ENCODE measurements at regions not wholly inside any gene's neighbourhood (a gene's known extent, or its start where the extent isn't known, plus 50 kb on each side); places are given as distances from the start of the nearest gene placed in this dataset.

DNA sequence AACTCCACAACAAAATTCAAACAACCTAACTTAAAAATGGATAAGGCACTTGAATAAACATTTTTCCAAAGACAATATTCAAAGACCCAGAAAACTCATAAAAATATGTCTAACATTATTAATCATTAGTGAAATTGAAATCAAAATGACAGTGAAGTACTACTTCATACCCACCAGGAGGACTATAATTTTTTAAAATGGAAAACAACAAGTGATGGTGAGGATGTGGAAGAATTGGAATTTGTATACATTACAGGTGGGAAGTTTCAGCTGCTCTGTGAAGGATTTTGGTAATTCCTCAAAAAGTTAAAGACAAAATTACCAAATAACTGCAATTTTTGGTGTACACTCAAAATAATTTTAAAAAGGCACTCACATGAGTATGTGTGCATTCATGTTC, 920.0 kb downstream of the TDRD15 start:
- H3K36me3 ChIP-seq (replicated peaks; ENCODE audit: low read depth, low read length), result no peaks in the 10 kb centered on the region
- H3K27ac ChIP-seq (ENCODE audit: low read length), result no peak overlapping the region
- H3K9me3 ChIP-seq (ENCODE audit: insufficient read depth, low read length), result no peaks in the 10 kb centered on the region
- TF ChIP-seq EZH2phosphoT487 (IDR thresholded peaks at IDR 0.05; ENCODE audit: low read depth), result no peak
- TF ChIP-seq, protein P1, sequence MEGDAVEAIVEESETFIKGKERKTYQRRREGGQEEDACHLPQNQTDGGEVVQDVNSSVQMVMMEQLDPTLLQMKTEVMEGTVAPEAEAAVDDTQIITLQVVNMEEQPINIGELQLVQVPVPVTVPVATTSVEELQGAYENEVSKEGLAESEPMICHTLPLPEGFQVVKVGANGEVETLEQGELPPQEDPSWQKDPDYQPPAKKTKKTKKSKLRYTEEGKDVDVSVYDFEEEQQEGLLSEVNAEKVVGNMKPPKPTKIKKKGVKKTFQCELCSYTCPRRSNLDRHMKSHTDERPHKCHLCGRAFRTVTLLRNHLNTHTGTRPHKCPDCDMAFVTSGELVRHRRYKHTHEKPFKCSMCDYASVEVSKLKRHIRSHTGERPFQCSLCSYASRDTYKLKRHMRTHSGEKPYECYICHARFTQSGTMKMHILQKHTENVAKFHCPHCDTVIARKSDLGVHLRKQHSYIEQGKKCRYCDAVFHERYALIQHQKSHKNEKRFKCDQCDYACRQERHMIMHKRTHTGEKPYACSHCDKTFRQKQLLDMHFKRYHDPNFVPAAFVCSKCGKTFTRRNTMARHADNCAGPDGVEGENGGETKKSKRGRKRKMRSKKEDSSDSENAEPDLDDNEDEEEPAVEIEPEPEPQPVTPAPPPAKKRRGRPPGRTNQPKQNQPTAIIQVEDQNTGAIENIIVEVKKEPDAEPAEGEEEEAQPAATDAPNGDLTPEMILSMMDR (IDR thresholded peaks at IDR 0.05; ENCODE audit: low read depth, low read length), result no peak
- H3K27me3 ChIP-seq (ENCODE audit: low read depth, low read length), result no peaks in the 10 kb centered on the region
- H3K79me2 ChIP-seq (ENCODE audit: low read length), result no peaks in the 10 kb centered on the region
- H4K20me1 ChIP-seq (ENCODE audit: insufficient read depth, low read length), result no peaks in the 10 kb centered on the region
- no peaks in the 10 kb centered on the region for H3K4me1 ChIP-seq (ENCODE audit: low read length)
- H2AFZ ChIP-seq (ENCODE audit: low read depth, low read length), result no peak overlapping the region
- no peak overlapping the region for H3K4me2 ChIP-seq (ENCODE audit: low read length)
- H3K4me3 ChIP-seq (ENCODE audit: low read length), result no peak overlapping the region
- no peak overlapping the region for H3K9ac ChIP-seq (ENCODE audit: low read length)

DNA sequence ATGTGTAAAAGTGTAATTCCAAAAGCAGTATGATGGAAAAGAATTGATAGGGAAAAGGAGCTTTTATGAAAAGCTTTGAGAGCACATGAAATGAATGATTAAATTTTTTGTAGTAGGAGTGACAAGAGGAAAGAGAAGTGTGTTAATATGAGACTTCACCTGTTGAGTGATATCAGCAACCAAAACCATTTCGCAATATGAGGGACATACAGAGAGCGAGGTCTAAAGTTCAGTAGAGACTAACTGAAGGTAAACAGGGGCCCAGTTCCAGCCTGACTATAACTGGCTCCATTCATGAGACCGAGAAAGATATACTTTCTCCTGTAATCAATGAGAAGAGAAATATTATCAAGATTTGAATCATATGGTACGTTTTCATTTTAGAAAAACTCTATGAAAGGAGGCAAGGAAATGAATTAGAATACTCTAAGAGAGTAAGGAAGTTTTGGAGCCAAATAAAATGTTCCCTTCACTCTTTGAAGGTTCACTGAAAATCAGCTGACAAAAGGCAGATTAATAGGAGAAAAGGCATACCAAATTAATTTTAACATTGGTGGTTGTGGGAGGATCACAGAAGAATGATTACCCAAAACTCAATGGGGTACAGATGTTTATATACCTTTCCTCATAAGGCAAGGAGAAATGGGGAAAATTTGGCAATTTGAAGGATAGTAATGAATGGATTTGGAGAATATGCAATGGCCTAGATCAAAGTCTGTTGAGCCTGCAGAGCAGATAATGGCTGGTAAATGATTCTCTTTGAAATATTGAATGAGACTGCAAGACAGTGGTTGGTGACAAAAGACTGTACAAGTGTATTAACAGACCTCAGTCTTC, 932.2 kb downstream of the TDRD15 start:
- Histone ChIP-seq H2AFZ (ENCODE audit: low read depth, low read length) (no peak overlapping the region), H3K9ac (ENCODE audit: low read length) (no peak overlapping the region), H3K9me3 (ENCODE audit: insufficient read depth, low read length) (no peaks in the 10 kb centered on the region), H4K20me1 (ENCODE audit: insufficient read depth, low read length) (no peaks in the 10 kb centered on the region), H3K4me3 (ENCODE audit: low read length) (no peak overlapping the region), H3K27me3 (ENCODE audit: low read depth, low read length) (no peaks in the 10 kb centered on the region), H3K36me3 (replicated peaks; ENCODE audit: low read depth, low read length) (no peaks in the 10 kb centered on the region), H3K4me1 (ENCODE audit: low read length) (no peaks in the 10 kb centered on the region), H3K4me2 (ENCODE audit: low read length) (no peak overlapping the region), H3K79me2 (ENCODE audit: low read length) (no peaks in the 10 kb centered on the region), H3K27ac (ENCODE audit: low read length) (no peak overlapping the region)
- TF ChIP-seq, protein P1 (IDR thresholded peaks at IDR 0.05; ENCODE audit: low read depth, low read length), result no peak
- TF ChIP-seq EZH2phosphoT487 (IDR thresholded peaks at IDR 0.05; ENCODE audit: low read depth), result no peak

DNA sequence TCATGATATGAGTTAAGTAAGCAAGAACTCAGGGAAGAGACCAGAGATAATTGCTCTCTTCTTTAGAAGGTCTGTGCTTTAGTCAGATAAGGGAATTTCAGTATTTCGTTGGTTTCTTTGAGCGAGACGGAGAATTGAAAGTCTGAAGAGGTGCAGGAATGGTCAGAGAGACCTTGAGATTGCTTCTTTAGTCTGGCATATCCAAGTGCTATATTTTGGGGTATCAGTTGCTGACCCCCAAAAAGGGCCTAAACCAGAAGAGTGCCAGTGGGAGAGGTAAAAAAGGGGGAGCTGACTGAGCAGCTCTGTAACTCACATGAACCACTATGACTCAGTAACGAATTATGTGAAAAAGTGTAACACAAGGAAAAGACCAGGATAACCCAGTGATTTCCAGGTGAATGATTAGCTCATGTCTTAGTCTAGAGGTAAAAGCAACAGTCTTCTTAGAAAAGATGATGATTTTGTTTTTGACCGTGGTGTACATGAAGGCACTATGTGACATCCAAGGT, 932.9 kb downstream of the TDRD15 start:
- no peak overlapping the region for H3K9ac ChIP-seq (ENCODE audit: low read length)
- H2AFZ ChIP-seq (ENCODE audit: low read depth, low read length), result no peak overlapping the region
- H3K4me1 ChIP-seq (ENCODE audit: low read length), result no peaks in the 10 kb centered on the region
- H3K4me3 ChIP-seq (ENCODE audit: low read length), result no peak overlapping the region
- no peaks in the 10 kb centered on the region for H3K27me3 ChIP-seq (ENCODE audit: low read depth, low read length)
- H3K36me3 ChIP-seq (replicated peaks; ENCODE audit: low read depth, low read length), result no peaks in the 10 kb centered on the region
- no peak overlapping the region for H3K27ac ChIP-seq (ENCODE audit: low read length)
- no peaks in the 10 kb centered on the region for H4K20me1 ChIP-seq (ENCODE audit: insufficient read depth, low read length)
- TF ChIP-seq EZH2phosphoT487 (IDR thresholded peaks at IDR 0.05; ENCODE audit: low read depth), result no peak
- TF ChIP-seq, protein P1 (IDR thresholded peaks at IDR 0.05; ENCODE audit: low read depth, low read length), result no peak
- no peak overlapping the region for H3K4me2 ChIP-seq (ENCODE audit: low read length)
- no peaks in the 10 kb centered on the region for H3K9me3 ChIP-seq (ENCODE audit: insufficient read depth, low read length)
- H3K79me2 ChIP-seq (ENCODE audit: low read length), result no peaks in the 10 kb centered on the region

DNA sequence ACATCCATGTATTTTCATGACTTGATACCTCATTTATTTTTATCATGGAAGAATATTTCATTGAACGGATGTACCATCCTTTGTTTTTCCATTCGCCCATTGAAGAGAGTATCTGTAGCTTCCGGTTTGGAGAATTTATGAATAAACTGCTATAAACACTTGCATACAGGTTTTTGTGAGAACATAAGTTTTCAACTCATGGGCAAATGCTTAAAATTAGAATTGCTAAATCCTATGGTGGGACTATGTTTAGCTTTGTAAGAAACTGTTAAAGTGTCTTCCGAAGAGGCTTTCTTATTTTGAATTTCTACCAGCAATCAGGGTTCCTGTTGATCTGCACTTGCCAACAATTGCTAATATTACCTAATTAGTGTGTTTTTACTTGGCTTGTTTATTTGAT, 938.9 kb downstream of the TDRD15 start:
- Histone ChIP-seq H3K36me3 (replicated peaks; ENCODE audit: low read depth, low read length) (no peaks in the 10 kb centered on the region), H3K9ac (ENCODE audit: low read length) (no peak overlapping the region), H3K4me2 (ENCODE audit: low read length) (no peak overlapping the region), H3K4me1 (ENCODE audit: low read length) (no peaks in the 10 kb centered on the region), H3K27me3 (ENCODE audit: low read depth, low read length) (no peaks in the 10 kb centered on the region), H3K79me2 (ENCODE audit: low read length) (no peaks in the 10 kb centered on the region), H3K27ac (ENCODE audit: low read length) (no peak overlapping the region), H3K4me3 (ENCODE audit: low read length) (no peak overlapping the region), H3K9me3 (ENCODE audit: insufficient read depth, low read length) (no peaks in the 10 kb centered on the region), H4K20me1 (ENCODE audit: insufficient read depth, low read length) (no peaks in the 10 kb centered on the region), H2AFZ (ENCODE audit: low read depth, low read length) (no peak overlapping the region)
- no peak for TF ChIP-seq EZH2phosphoT487 (IDR thresholded peaks at IDR 0.05; ENCODE audit: low read depth)
- TF ChIP-seq, protein P1 (IDR thresholded peaks at IDR 0.05; ENCODE audit: low read depth, low read length), result no peak
